ENCODE measurements at regions not wholly inside any gene's neighbourhood (a gene's known extent, or its start where the extent isn't known, plus 50 kb on each side); places are given as distances from the start of the nearest gene placed in this dataset.
"Not testable (repeated sequence)": the region's sequence is repeated elsewhere in the genome, so short reads cannot be mapped to it uniquely, and the experiment has no call there.

DNA sequence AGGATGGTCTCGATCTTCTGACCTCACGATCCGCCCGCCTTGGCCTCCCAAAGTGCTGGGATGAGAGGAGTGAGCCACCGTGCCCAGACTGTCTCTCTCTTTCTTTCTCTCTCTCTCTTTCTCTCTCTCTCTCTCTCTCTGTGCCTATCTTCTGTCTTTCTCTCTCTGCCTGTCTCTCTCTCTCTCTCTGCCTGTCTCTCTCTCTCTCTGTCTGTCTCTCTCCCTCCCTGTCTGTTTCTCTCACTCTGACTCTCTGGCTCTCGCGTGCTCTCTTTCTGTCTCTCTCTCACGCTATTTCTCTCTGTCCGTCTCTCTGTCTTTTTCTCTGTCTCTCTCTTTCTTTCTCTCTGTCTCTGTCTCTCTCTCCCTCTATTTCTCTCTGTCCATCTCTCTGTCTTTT is 3911.2 kb upstream of the OR11H1 start:
- WGBS, 2 experiments (ENCODE audit: insufficient coverage in 1 of 2, insufficient read length in 1 of 2) = 79 to 84% methylated on average over 9 of the region's 9 CpGs
- peak overlapping the region; percentile 62 for H3K4me3 ChIP-seq (ENCODE audit: low read length)
- no peak overlapping the region for H3K9ac ChIP-seq (ENCODE audit: extremely low read depth, low read length, poor library complexity, severe bottlenecking)
- H3K27me3 ChIP-seq (ENCODE audit: control insufficient read depth, insufficient read depth, low read length, poor library complexity, severe bottlenecking) = no peaks in the 10 kb centered on the region
- H3K27ac Mint-ChIP-seq = no peak overlapping the region
- H3K4me3 Mint-ChIP-seq = no peak overlapping the region
- H3K4me1 ChIP-seq (ENCODE audit: control insufficient read depth, insufficient read depth, low read length) = no peaks in the 10 kb centered on the region
- H3K9me3 ChIP-seq (ENCODE audit: control insufficient read depth, low read length) = peaks cover 85% of the 10 kb centered on the region
- no peak overlapping the region for H3K27ac ChIP-seq (ENCODE audit: low read depth, low read length)
- peaks cover 99% of the 10 kb centered on the region for H3K9me3 Mint-ChIP-seq
- peaks cover 23% of the 10 kb centered on the region for H3K36me3 Mint-ChIP-seq (ENCODE audit: low read depth)
- TF ChIP-seq, protein P1, sequence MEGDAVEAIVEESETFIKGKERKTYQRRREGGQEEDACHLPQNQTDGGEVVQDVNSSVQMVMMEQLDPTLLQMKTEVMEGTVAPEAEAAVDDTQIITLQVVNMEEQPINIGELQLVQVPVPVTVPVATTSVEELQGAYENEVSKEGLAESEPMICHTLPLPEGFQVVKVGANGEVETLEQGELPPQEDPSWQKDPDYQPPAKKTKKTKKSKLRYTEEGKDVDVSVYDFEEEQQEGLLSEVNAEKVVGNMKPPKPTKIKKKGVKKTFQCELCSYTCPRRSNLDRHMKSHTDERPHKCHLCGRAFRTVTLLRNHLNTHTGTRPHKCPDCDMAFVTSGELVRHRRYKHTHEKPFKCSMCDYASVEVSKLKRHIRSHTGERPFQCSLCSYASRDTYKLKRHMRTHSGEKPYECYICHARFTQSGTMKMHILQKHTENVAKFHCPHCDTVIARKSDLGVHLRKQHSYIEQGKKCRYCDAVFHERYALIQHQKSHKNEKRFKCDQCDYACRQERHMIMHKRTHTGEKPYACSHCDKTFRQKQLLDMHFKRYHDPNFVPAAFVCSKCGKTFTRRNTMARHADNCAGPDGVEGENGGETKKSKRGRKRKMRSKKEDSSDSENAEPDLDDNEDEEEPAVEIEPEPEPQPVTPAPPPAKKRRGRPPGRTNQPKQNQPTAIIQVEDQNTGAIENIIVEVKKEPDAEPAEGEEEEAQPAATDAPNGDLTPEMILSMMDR (conservative IDR thresholded peaks at IDR 0.05) = no peak
- no peaks in the 10 kb centered on the region for H3K36me3 ChIP-seq (ENCODE audit: control insufficient read depth, insufficient read depth, low read length)
- no peaks in the 10 kb centered on the region for H3K4me1 Mint-ChIP-seq
- DNase-seq = no peak
- H3K27me3 Mint-ChIP-seq (ENCODE audit: insufficient read depth) = peaks cover 8% of the 10 kb centered on the region

DNA sequence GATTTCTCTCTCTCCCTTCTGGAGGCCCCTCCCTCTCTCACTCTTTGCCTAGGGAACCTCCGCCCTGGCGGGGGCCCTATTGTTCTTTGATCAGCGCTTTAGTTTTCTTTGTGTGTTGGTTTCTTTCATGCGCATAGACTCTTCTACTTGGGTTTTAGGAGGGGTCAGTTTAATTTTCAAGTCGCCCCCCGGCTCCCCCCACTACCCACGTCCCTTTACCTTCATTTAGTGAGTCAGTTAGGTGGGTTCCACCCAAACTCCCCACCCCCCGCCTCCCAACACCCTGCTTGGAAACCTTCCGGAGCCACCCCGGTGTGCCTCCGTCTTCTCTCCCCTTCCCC is 3909.7 kb upstream of the OR11H1 start:
- not testable (repeated sequence) for H3K27ac ChIP-seq (ENCODE audit: low read depth, low read length); H3K27me3 Mint-ChIP-seq (ENCODE audit: insufficient read depth); H3K27me3 ChIP-seq (ENCODE audit: control insufficient read depth, insufficient read depth, low read length, poor library complexity, severe bottlenecking); DNase-seq; H3K4me3 ChIP-seq (ENCODE audit: low read length); H3K4me3 Mint-ChIP-seq; H3K36me3 ChIP-seq (ENCODE audit: control insufficient read depth, insufficient read depth, low read length); H3K4me1 ChIP-seq (ENCODE audit: control insufficient read depth, insufficient read depth, low read length); H3K9ac ChIP-seq (ENCODE audit: extremely low read depth, low read length, poor library complexity, severe bottlenecking); H3K4me1 Mint-ChIP-seq; H3K27ac Mint-ChIP-seq
- peaks cover 16% of the 10 kb centered on the region for H3K36me3 Mint-ChIP-seq (ENCODE audit: low read depth)
- peaks cover 98% of the 10 kb centered on the region for H3K9me3 Mint-ChIP-seq
- WGBS, 2 experiments (ENCODE audit: insufficient coverage in 1 of 2, insufficient read length in 1 of 2) = 87% methylated on average over 5 of the region's 11 CpGs; no CpG with 5 or more reads in 1 of the 2 experiments
- H3K9me3 ChIP-seq (ENCODE audit: control insufficient read depth, low read length) = peaks cover 82% of the 10 kb centered on the region

DNA sequence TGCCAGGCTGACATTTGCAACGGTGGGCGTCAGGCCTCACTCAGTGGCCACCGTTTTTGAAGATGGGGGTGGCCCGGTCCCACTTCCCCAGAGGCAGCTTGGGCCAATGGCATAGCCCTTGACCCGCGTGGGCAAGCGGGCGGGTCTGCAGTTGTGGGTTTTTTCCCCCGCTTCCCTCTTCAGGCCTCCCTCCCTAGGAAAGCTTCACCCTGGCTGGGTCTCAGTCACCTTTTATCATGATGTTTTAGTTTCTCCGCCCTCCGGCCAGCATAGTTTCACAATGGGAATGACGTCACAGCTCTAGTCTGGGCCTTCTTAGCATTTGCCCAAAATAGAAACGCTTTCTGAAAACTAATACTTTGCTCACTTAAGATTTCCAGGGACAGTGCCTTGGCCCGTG is 3909.3 kb upstream of the OR11H1 start:
- H3K27ac Mint-ChIP-seq; DNase-seq; H3K27me3 ChIP-seq (ENCODE audit: control insufficient read depth, insufficient read depth, low read length, poor library complexity, severe bottlenecking); H3K4me3 Mint-ChIP-seq; H3K9ac ChIP-seq (ENCODE audit: extremely low read depth, low read length, poor library complexity, severe bottlenecking); H3K4me3 ChIP-seq (ENCODE audit: low read length); H3K27me3 Mint-ChIP-seq (ENCODE audit: insufficient read depth); H3K27ac ChIP-seq (ENCODE audit: low read depth, low read length); H3K4me1 Mint-ChIP-seq; H3K4me1 ChIP-seq (ENCODE audit: control insufficient read depth, insufficient read depth, low read length); H3K36me3 ChIP-seq (ENCODE audit: control insufficient read depth, insufficient read depth, low read length): not testable (repeated sequence)
- H3K9me3 Mint-ChIP-seq = peaks cover 98% of the 10 kb centered on the region
- 83 to 86% methylated on average over 12 to 14 of the region's 14 CpGs for WGBS, 2 experiments (ENCODE audit: insufficient coverage in 1 of 2, insufficient read length in 1 of 2)
- H3K9me3 ChIP-seq (ENCODE audit: control insufficient read depth, low read length) = peaks cover 82% of the 10 kb centered on the region
- H3K36me3 Mint-ChIP-seq (ENCODE audit: low read depth) = peaks cover 16% of the 10 kb centered on the region

DNA sequence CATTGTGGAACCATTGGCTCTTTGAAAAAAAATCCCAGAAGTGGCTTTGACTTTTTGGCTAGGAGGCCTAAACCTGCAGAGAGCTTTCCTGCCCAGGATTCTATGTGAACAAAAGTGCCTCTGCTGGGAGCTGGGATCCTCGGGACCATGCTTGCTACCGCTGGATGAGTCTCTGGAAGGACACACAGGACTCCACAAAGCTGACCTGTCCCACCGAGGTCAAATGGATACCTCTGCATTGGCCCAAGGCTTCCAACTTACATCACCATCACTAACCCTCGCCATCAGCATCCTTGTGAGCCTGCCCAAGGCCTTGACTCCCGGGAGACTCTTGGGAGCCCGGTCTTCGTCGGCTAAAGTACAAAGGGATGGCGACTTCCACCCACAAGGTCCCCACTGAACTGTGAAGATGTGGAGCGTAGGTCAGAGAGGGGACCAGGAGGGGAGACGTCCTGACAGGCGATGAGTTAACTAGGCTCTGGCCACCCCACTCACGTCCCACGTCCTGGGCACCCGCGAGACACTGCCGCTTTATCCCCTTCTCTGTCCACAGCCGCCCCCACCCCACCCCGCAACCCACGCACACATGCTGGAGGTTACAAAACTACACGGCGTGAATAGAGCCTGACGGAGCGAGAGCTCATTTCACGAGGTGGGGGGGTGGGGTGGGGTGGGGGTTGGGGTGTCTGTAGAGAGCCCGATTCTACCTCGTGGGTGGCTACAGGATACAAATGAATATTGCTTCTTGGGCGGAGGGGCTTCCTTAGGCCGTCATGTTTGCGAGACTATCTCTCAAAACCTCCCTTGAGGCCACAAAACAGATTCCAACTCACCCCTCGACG is 3906.8 kb upstream of the OR11H1 start:
- peaks cover 98% of the 10 kb centered on the region for H3K9me3 Mint-ChIP-seq
- H3K4me3 Mint-ChIP-seq; H3K27me3 Mint-ChIP-seq (ENCODE audit: insufficient read depth); DNase-seq; H3K27ac ChIP-seq (ENCODE audit: low read depth, low read length); H3K9ac ChIP-seq (ENCODE audit: extremely low read depth, low read length, poor library complexity, severe bottlenecking); H3K27me3 ChIP-seq (ENCODE audit: control insufficient read depth, insufficient read depth, low read length, poor library complexity, severe bottlenecking); H3K27ac Mint-ChIP-seq; H3K4me1 Mint-ChIP-seq; H3K36me3 ChIP-seq (ENCODE audit: control insufficient read depth, insufficient read depth, low read length); H3K4me1 ChIP-seq (ENCODE audit: control insufficient read depth, insufficient read depth, low read length): not testable (repeated sequence)
- Histone ChIP-seq H3K4me3 (ENCODE audit: low read length) (peak overlapping the region; percentile 37), H3K9me3 (ENCODE audit: control insufficient read depth, low read length) (peaks cover 78% of the 10 kb centered on the region)
- 77 to 79% methylated on average over 19 to 32 of the region's 32 CpGs for WGBS, 2 experiments (ENCODE audit: insufficient coverage in 1 of 2, insufficient read length in 1 of 2)
- peaks cover 14% of the 10 kb centered on the region for H3K36me3 Mint-ChIP-seq (ENCODE audit: low read depth)

DNA sequence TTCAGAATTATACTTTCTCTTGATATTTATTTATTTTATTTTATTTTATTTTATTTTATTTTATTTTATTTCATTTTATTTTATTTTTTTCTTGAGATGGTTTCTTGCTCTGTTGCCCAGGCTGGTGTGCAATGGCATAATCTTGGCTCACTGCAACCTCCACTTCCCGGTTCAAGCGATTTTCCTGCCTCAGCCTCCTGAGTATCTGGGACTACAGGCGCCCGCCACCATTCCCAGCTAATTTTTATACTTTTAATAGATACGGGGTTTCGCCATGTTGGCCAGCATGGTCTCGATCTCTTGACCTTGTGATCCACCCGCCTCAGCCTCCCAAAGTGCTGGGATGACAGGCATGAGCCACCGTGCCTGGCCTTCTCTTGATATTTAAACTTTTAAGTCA is 3905.2 kb upstream of the OR11H1 start:
- not testable (repeated sequence) for H3K27ac Mint-ChIP-seq; H3K36me3 ChIP-seq (ENCODE audit: control insufficient read depth, insufficient read depth, low read length); H3K27me3 Mint-ChIP-seq (ENCODE audit: insufficient read depth); H3K27ac ChIP-seq (ENCODE audit: low read depth, low read length); DNase-seq; H3K9ac ChIP-seq (ENCODE audit: extremely low read depth, low read length, poor library complexity, severe bottlenecking); H3K4me1 Mint-ChIP-seq; H3K4me1 ChIP-seq (ENCODE audit: control insufficient read depth, insufficient read depth, low read length); H3K4me3 Mint-ChIP-seq; H3K4me3 ChIP-seq (ENCODE audit: low read length); H3K27me3 ChIP-seq (ENCODE audit: control insufficient read depth, insufficient read depth, low read length, poor library complexity, severe bottlenecking)
- WGBS, 2 experiments (ENCODE audit: insufficient coverage in 1 of 2, insufficient read length in 1 of 2) = 82 to 87% methylated on average over 8 to 9 of the region's 9 CpGs
- peaks cover 98% of the 10 kb centered on the region for H3K9me3 Mint-ChIP-seq
- peaks cover 71% of the 10 kb centered on the region for H3K9me3 ChIP-seq (ENCODE audit: control insufficient read depth, low read length)
- peaks cover 14% of the 10 kb centered on the region for H3K36me3 Mint-ChIP-seq (ENCODE audit: low read depth)

DNA sequence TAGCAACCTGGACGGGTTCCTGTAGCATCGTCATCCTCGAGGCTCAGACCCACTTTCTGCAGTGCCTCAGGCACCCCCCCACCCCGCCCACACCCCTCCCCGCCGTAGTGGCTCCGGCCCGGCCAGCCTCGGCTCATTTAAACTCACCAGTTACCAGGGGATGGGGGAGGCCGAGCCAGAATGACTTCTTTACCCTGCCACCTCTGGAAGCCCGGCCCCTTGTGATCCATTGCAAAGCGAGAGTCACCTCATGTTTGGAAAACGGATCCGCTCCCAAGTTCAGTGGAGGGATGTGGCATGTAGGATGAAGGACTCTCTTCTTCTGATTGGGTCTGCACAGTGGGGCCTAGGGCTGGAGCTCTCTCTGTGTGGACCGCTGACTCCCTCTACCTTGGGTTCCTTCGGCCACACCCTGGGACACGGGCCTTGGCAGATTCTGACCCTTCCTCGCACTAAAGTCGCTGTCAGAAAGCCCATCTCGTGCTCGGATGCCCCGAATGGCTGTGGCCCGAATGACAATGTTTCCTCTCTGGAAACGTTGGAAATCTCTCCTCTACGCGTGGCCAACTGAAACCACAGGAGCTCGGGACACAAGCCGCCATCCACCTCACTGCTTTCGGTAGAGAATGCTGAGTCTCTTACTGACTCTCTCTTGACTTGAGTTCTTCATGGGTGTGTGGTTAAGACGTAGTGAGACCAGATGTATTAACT is 3902.1 kb upstream of the OR11H1 start:
- not testable (repeated sequence) for H3K27me3 ChIP-seq (ENCODE audit: control insufficient read depth, insufficient read depth, low read length, poor library complexity, severe bottlenecking); H3K27ac ChIP-seq (ENCODE audit: low read depth, low read length); DNase-seq; H3K9ac ChIP-seq (ENCODE audit: extremely low read depth, low read length, poor library complexity, severe bottlenecking); H3K27me3 Mint-ChIP-seq (ENCODE audit: insufficient read depth); H3K4me1 Mint-ChIP-seq; H3K27ac Mint-ChIP-seq; H3K36me3 ChIP-seq (ENCODE audit: control insufficient read depth, insufficient read depth, low read length); H3K4me3 ChIP-seq (ENCODE audit: low read length); H3K4me1 ChIP-seq (ENCODE audit: control insufficient read depth, insufficient read depth, low read length); H3K4me3 Mint-ChIP-seq
- 84% methylated on average over 23 to 30 of the region's 30 CpGs for WGBS, 2 experiments (ENCODE audit: insufficient coverage in 1 of 2, insufficient read length in 1 of 2)
- peaks cover 74% of the 10 kb centered on the region for H3K9me3 ChIP-seq (ENCODE audit: control insufficient read depth, low read length)
- Mint-ChIP-seq H3K36me3 (ENCODE audit: low read depth) (peaks cover 17% of the 10 kb centered on the region), H3K9me3 (peaks cover 91% of the 10 kb centered on the region)
